ENCODE measurements at regions not wholly inside any gene's neighbourhood (a gene's known extent, or its start where the extent isn't known, plus 50 kb on each side); places are given as distances from the start of the nearest gene placed in this dataset.

GRCh38 chrX:16487620-16488385 lies 162.2 kb upstream of the S100G start:
- H3K27me3 ChIP-seq (ENCODE audit: insufficient read depth, low read length), result no peaks in the 10 kb centered on the region
- no peak overlapping the region for H3K4me3 ChIP-seq (ENCODE audit: low read depth, low read length)
- H3K4me1 ChIP-seq (ENCODE audit: control insufficient read depth, insufficient read depth, low read length, unreplicated experiment), result peaks cover 30% of the 10 kb centered on the region
- no peaks in the 10 kb centered on the region for H3K79me2 ChIP-seq (ENCODE audit: control insufficient read depth, insufficient read depth, low read length, unreplicated experiment)
- H3K36me3 ChIP-seq (ENCODE audit: insufficient read depth, low read length), result peaks cover 3% of the 10 kb centered on the region; the same call in 1 of the 2 replicates
- H3K27ac ChIP-seq (ENCODE audit: low read depth, low read length), result peak overlapping the region; percentile 16
- H2AFZ ChIP-seq (ENCODE audit: low read length, unreplicated experiment), result no peak overlapping the region

- H2AFZ ChIP-seq (ENCODE audit: low read length, unreplicated experiment), result no peak overlapping the region
- H3K27me3 ChIP-seq (ENCODE audit: insufficient read depth, low read length), result no peaks in the 10 kb centered on the region
- H3K4me3 ChIP-seq (ENCODE audit: low read depth, low read length), result no peak overlapping the region
- H3K36me3 ChIP-seq (ENCODE audit: insufficient read depth, low read length), result peaks cover 3% of the 10 kb centered on the region; the same call in 1 of the 2 replicates
- no peak overlapping the region for H3K27ac ChIP-seq (ENCODE audit: low read depth, low read length)
- no peaks in the 10 kb centered on the region for H3K79me2 ChIP-seq (ENCODE audit: control insufficient read depth, insufficient read depth, low read length, unreplicated experiment)
- H3K4me1 ChIP-seq (ENCODE audit: control insufficient read depth, insufficient read depth, low read length, unreplicated experiment), result peaks cover 21% of the 10 kb centered on the region
Measured at GRCh38 chrX:16488959-16489358, 161.0 kb upstream of the S100G start.

- Histone ChIP-seq H3K4me3 (ENCODE audit: low read depth, low read length) (no peak overlapping the region), H2AFZ (ENCODE audit: low read length, unreplicated experiment) (no peak overlapping the region), H3K79me2 (ENCODE audit: control insufficient read depth, insufficient read depth, low read length, unreplicated experiment) (no peaks in the 10 kb centered on the region), H3K36me3 (ENCODE audit: insufficient read depth, low read length) (no peaks in the 10 kb centered on the region; the same call in 1 of the 2 replicates), H3K27ac (ENCODE audit: low read depth, low read length) (no peak overlapping the region), H3K4me1 (ENCODE audit: control insufficient read depth, insufficient read depth, low read length, unreplicated experiment) (peaks cover 11% of the 10 kb centered on the region), H3K27me3 (ENCODE audit: insufficient read depth, low read length) (no peaks in the 10 kb centered on the region)
Measured at GRCh38 chrX:16491461-16491860, 158.5 kb upstream of the S100G start.

- Histone ChIP-seq H3K4me3 (ENCODE audit: low read depth, low read length) (no peak overlapping the region), H3K79me2 (ENCODE audit: control insufficient read depth, insufficient read depth, low read length, unreplicated experiment) (no peaks in the 10 kb centered on the region), H2AFZ (ENCODE audit: low read length, unreplicated experiment) (no peak overlapping the region), H3K36me3 (ENCODE audit: insufficient read depth, low read length) (no peaks in the 10 kb centered on the region), H3K27me3 (ENCODE audit: insufficient read depth, low read length) (no peaks in the 10 kb centered on the region), H3K4me1 (ENCODE audit: control insufficient read depth, insufficient read depth, low read length, unreplicated experiment) (no peaks in the 10 kb centered on the region), H3K27ac (ENCODE audit: low read depth, low read length) (no peak overlapping the region)
Measured at GRCh38 chrX:16496175-16496574, 153.8 kb upstream of the S100G start.

GRCh38 chrX:16511796-16512776 lies 137.9 kb upstream of the S100G start:
- Histone ChIP-seq H3K27me3 (ENCODE audit: insufficient read depth, low read length) (no peaks in the 10 kb centered on the region), H3K27ac (ENCODE audit: low read depth, low read length) (no peak overlapping the region), H3K36me3 (ENCODE audit: insufficient read depth, low read length) (no peaks in the 10 kb centered on the region), H3K4me1 (ENCODE audit: control insufficient read depth, insufficient read depth, low read length, unreplicated experiment) (peaks cover 7% of the 10 kb centered on the region), H3K79me2 (ENCODE audit: control insufficient read depth, insufficient read depth, low read length, unreplicated experiment) (no peaks in the 10 kb centered on the region), H2AFZ (ENCODE audit: low read length, unreplicated experiment) (no peak overlapping the region), H3K4me3 (ENCODE audit: low read depth, low read length) (no peak overlapping the region)

- no peaks in the 10 kb centered on the region for H3K79me2 ChIP-seq (ENCODE audit: control insufficient read depth, insufficient read depth, low read length, unreplicated experiment)
- no peaks in the 10 kb centered on the region for H3K27me3 ChIP-seq (ENCODE audit: insufficient read depth, low read length)
- H2AFZ ChIP-seq (ENCODE audit: low read length, unreplicated experiment), result no peak overlapping the region
- no peak overlapping the region for H3K4me3 ChIP-seq (ENCODE audit: low read depth, low read length)
- H3K27ac ChIP-seq (ENCODE audit: low read depth, low read length), result no peak overlapping the region
- H3K36me3 ChIP-seq (ENCODE audit: insufficient read depth, low read length), result no peaks in the 10 kb centered on the region
- H3K4me1 ChIP-seq (ENCODE audit: control insufficient read depth, insufficient read depth, low read length, unreplicated experiment), result peaks cover 7% of the 10 kb centered on the region
Measured at GRCh38 chrX:16516232-16516876, 133.6 kb upstream of the S100G start.

- Histone ChIP-seq H2AFZ (ENCODE audit: low read length, unreplicated experiment) (no peak overlapping the region), H3K36me3 (ENCODE audit: insufficient read depth, low read length) (no peaks in the 10 kb centered on the region), H3K4me1 (ENCODE audit: control insufficient read depth, insufficient read depth, low read length, unreplicated experiment) (no peaks in the 10 kb centered on the region), H3K27me3 (ENCODE audit: insufficient read depth, low read length) (no peaks in the 10 kb centered on the region), H3K79me2 (ENCODE audit: control insufficient read depth, insufficient read depth, low read length, unreplicated experiment) (no peaks in the 10 kb centered on the region), H3K27ac (ENCODE audit: low read depth, low read length) (no peak overlapping the region), H3K4me3 (ENCODE audit: low read depth, low read length) (no peak overlapping the region)
Measured at GRCh38 chrX:16517039-16517605, 132.8 kb upstream of the S100G start.

- Histone ChIP-seq H3K27ac (ENCODE audit: low read depth, low read length) (no peak overlapping the region), H2AFZ (ENCODE audit: low read length, unreplicated experiment) (no peak overlapping the region), H3K36me3 (ENCODE audit: insufficient read depth, low read length) (no peaks in the 10 kb centered on the region), H3K27me3 (ENCODE audit: insufficient read depth, low read length) (no peaks in the 10 kb centered on the region), H3K4me1 (ENCODE audit: control insufficient read depth, insufficient read depth, low read length, unreplicated experiment) (no peaks in the 10 kb centered on the region), H3K4me3 (ENCODE audit: low read depth, low read length) (no peak overlapping the region), H3K79me2 (ENCODE audit: control insufficient read depth, insufficient read depth, low read length, unreplicated experiment) (no peaks in the 10 kb centered on the region)
Measured at GRCh38 chrX:16518131-16518530, 131.8 kb upstream of the S100G start.

GRCh38 chrX:16524316-16524715 lies 125.6 kb upstream of the S100G start:
- H2AFZ ChIP-seq (ENCODE audit: low read length, unreplicated experiment), result no peak overlapping the region

GRCh38 chrX:16526003-16526402 lies 124.0 kb upstream of the S100G start:
- Histone ChIP-seq H3K79me2 (ENCODE audit: control insufficient read depth, insufficient read depth, low read length, unreplicated experiment) (no peaks in the 10 kb centered on the region), H3K4me1 (ENCODE audit: control insufficient read depth, insufficient read depth, low read length, unreplicated experiment) (no peaks in the 10 kb centered on the region)

More at GRCh38 chrX:16524316-16524715, 125.6 kb upstream of the S100G start:
- no peak overlapping the region for H3K27ac ChIP-seq (ENCODE audit: low read depth, low read length)
- no peak overlapping the region for H3K4me3 ChIP-seq (ENCODE audit: low read depth, low read length)
- no peaks in the 10 kb centered on the region for H3K4me1 ChIP-seq (ENCODE audit: control insufficient read depth, insufficient read depth, low read length, unreplicated experiment)
- no peaks in the 10 kb centered on the region for H3K36me3 ChIP-seq (ENCODE audit: insufficient read depth, low read length)
- no peaks in the 10 kb centered on the region for H3K27me3 ChIP-seq (ENCODE audit: insufficient read depth, low read length)
- no peaks in the 10 kb centered on the region for H3K79me2 ChIP-seq (ENCODE audit: control insufficient read depth, insufficient read depth, low read length, unreplicated experiment)

More at GRCh38 chrX:16526003-16526402, 124.0 kb upstream of the S100G start:
- Histone ChIP-seq H3K27ac (ENCODE audit: low read depth, low read length) (no peak overlapping the region), H3K4me3 (ENCODE audit: low read depth, low read length) (no peak overlapping the region), H2AFZ (ENCODE audit: low read length, unreplicated experiment) (no peak overlapping the region), H3K36me3 (ENCODE audit: insufficient read depth, low read length) (no peaks in the 10 kb centered on the region), H3K27me3 (ENCODE audit: insufficient read depth, low read length) (no peaks in the 10 kb centered on the region)
